Left ventricle myocardium inferior (tissue), 1 donor: ENCODE measurements at regions not wholly inside any gene's neighbourhood (a gene's known extent, or its start where the extent isn't known, plus 50 kb on each side); places are given as distances from the start of the nearest gene placed in this dataset.

Source experiments
- DNase-seq: peaks from one replicate; pipeline ENCODE4 v3.0.0-alpha.2; 2020
- H3K27ac ChIP-seq: fragments of 200-600 bp; replicated peaks from 2 replicates; pipeline ENCODE4 v1.8.0; 2021
- H3K27me3 ChIP-seq: fragments of 200-600 bp; 2 replicates; pipeline ENCODE4 v1.8.0; 2021; ENCODE audit warnings: low read depth
- H3K36me3 ChIP-seq: fragments of 200-600 bp; 2 replicates; pipeline ENCODE4 v1.8.0; 2021
- H3K4me1 ChIP-seq: fragments of 200-600 bp; 2 replicates; pipeline ENCODE4 v1.8.0; 2021
- H3K4me3 ChIP-seq: fragments of 200-600 bp; 2 replicates; pipeline ENCODE4 v1.8.0; 2021; ENCODE audit warnings: mild to moderate bottlenecking, moderate library complexity
- H3K9me3 ChIP-seq: fragments of 200-600 bp; replicated peaks from 2 replicates; pipeline ENCODE4 v1.8.0; 2021
- CTCF ChIP-seq: fragments of 200-600 bp; IDR thresholded peaks from 2 replicates; pipeline ENCODE4 v1.8.0; 2021; ENCODE audit warnings: antibody characterized with exemption, mild to moderate bottlenecking, borderline replicate concordance
- intact Hi-C: fragments of 100-400 bp; cut with micrococcal nuclease; formaldehyde crosslinking; loops from one replicate; pipeline ENCODE4 v1.11.0; 2022
- donor health status: DM: no; HTN: yes; CAD: no; lungs with severe emphysema.

GRCh38 chr4:33316033-33316432 lies 2595.9 kb downstream of the PCDH7 start:
- no peak for DNase-seq
- Histone ChIP-seq H3K36me3 (no peaks in the 10 kb centered on the region), H3K4me3 (no peak overlapping the region), H3K9me3 (peaks cover 12% of the 10 kb centered on the region), H3K27ac (no peak overlapping the region), H3K27me3 (no peaks in the 10 kb centered on the region), H3K4me1 (no peaks in the 10 kb centered on the region)
- intact Hi-C loops = no loop called here
- no peak for TF ChIP-seq CTCF

GRCh38 chr4:33316578-33316977 lies 2596.4 kb downstream of the PCDH7 start:
- TF ChIP-seq CTCF = no peak
- Histone ChIP-seq H3K9me3 (peaks cover 12% of the 10 kb centered on the region), H3K4me1 (no peaks in the 10 kb centered on the region), H3K27me3 (no peaks in the 10 kb centered on the region), H3K36me3 (no peaks in the 10 kb centered on the region), H3K27ac (no peak overlapping the region), H3K4me3 (no peak overlapping the region)
- no peak for DNase-seq
- intact Hi-C loops = no loop called here

- no peak for DNase-seq
- no peak for TF ChIP-seq CTCF
- Histone ChIP-seq H3K36me3 (no peaks in the 10 kb centered on the region), H3K9me3 (peaks cover 10% of the 10 kb centered on the region), H3K27ac (no peak overlapping the region), H3K4me3 (no peak overlapping the region), H3K4me1 (no peaks in the 10 kb centered on the region), H3K27me3 (no peaks in the 10 kb centered on the region)
- intact Hi-C loops = no loop called here
Observed at GRCh38 chr4:33323393-33323792, 2603.2 kb downstream of the PCDH7 start.

GRCh38 chr4:33334416-33334815 lies 2614.2 kb downstream of the PCDH7 start:
- no peak for DNase-seq
- intact Hi-C loops = no loop called here
- TF ChIP-seq CTCF = no peak

GRCh38 chr4:33339762-33340161 lies 2619.6 kb downstream of the PCDH7 start:
- H3K36me3 ChIP-seq = no peaks in the 10 kb centered on the region
- no peak for TF ChIP-seq CTCF
- H3K27me3 ChIP-seq = no peaks in the 10 kb centered on the region
- H3K27ac ChIP-seq = no peak overlapping the region
- DNase-seq = no peak
- intact Hi-C loops = no loop called here
- H3K4me1 ChIP-seq = no peaks in the 10 kb centered on the region
- H3K9me3 ChIP-seq = peaks cover 37% of the 10 kb centered on the region
- no peak overlapping the region for H3K4me3 ChIP-seq

More at GRCh38 chr4:33334416-33334815, 2614.2 kb downstream of the PCDH7 start:
- Histone ChIP-seq H3K9me3 (peaks cover 60% of the 10 kb centered on the region), H3K4me3 (no peak overlapping the region), H3K36me3 (no peaks in the 10 kb centered on the region), H3K27ac (no peak overlapping the region), H3K27me3 (no peaks in the 10 kb centered on the region), H3K4me1 (no peaks in the 10 kb centered on the region)

- no peaks in the 10 kb centered on the region for H3K27me3 ChIP-seq
- no peak overlapping the region for H3K4me3 ChIP-seq
- intact Hi-C loops = no loop called here
- peaks cover 40% of the 10 kb centered on the region for H3K9me3 ChIP-seq
- DNase-seq = no peak
- H3K36me3 ChIP-seq = no peaks in the 10 kb centered on the region
- no peak for TF ChIP-seq CTCF
- H3K4me1 ChIP-seq = no peaks in the 10 kb centered on the region
- no peak overlapping the region for H3K27ac ChIP-seq
Observed at GRCh38 chr4:33340168-33340567, 2620.0 kb downstream of the PCDH7 start.
